GM23338 (cell line): ENCODE measurements at regions not wholly inside any gene's neighbourhood (a gene's known extent, or its start where the extent isn't known, plus 50 kb on each side); places are given as distances from the start of the nearest gene placed in this dataset.

ENCODE experiments used
- ATAC-seq: fragments of 200-7000 bp; cut with Tn5 transposase; 3 replicates; pipeline ENCODE4 v1.9.1; 2020
- DNase-seq: peaks from one replicate; pipeline ENCODE4 v3.0.0-alpha.2; 2015; ENCODE audit warnings: low spot score
- H2AFZ ChIP-seq: fragments of 200-600 bp; sonication (generic); 2 replicates; pipeline ENCODE4 v1.8.0; 2016; ENCODE audit warnings: antibody characterized with exemption, mild to moderate bottlenecking, moderate library complexity
- H3F3A ChIP-seq: fragments of 200-600 bp; sonication (generic); replicated peaks from 2 replicates; pipeline ENCODE4 v1.8.0; 2017; ENCODE audit warnings: antibody characterized with exemption, mixed run types, low read depth
- H3K27ac ChIP-seq: fragments of 200-600 bp; sonication (generic); 2 replicates; pipeline ENCODE4 v1.6.1; 2016; ENCODE audit warnings: low read depth
- H3K27me3 ChIP-seq: fragments of 200-600 bp; sonication (generic); 2 replicates; pipeline ENCODE4 v1.8.0; 2016; ENCODE audit warnings: mild to moderate bottlenecking, mixed run types, moderate library complexity; ENCODE audit not compliant: insufficient read depth
- H3K36me3 ChIP-seq: fragments of 200-600 bp; sonication (generic); 2 replicates; pipeline ENCODE4 v1.8.0; 2016; ENCODE audit warnings: mild to moderate bottlenecking; ENCODE audit not compliant: insufficient read depth
- H3K4me1 ChIP-seq: fragments of 200-600 bp; sonication (generic); 2 replicates; pipeline ENCODE4 v1.8.0; 2016; ENCODE audit warnings: mild to moderate bottlenecking, moderate library complexity; ENCODE audit not compliant: insufficient read depth
- H3K4me2 ChIP-seq: fragments of 200-600 bp; sonication (generic); 2 replicates; pipeline ENCODE4 v1.7.1; 2017; ENCODE audit warnings: mixed run types
- H3K4me3 ChIP-seq: fragments of 200-600 bp; sonication (generic); 2 replicates; pipeline ENCODE4 v1.6.1; 2016; ENCODE audit warnings: mixed run types
- H3K79me2 ChIP-seq: fragments of 200-600 bp; sonication (generic); replicated peaks from 2 replicates; pipeline ENCODE4 v1.8.0; 2017; ENCODE audit warnings: mild to moderate bottlenecking; ENCODE audit not compliant: insufficient read depth
- H3K9me2 ChIP-seq: fragments of 200-600 bp; sonication (generic); 2 replicates; pipeline ENCODE4 v1.8.0; 2017; ENCODE audit not compliant: insufficient read depth
- H4K20me1 ChIP-seq: fragments of 200-600 bp; sonication (generic); replicated peaks from 2 replicates; pipeline ENCODE4 v1.8.0; 2017; ENCODE audit warnings: mild to moderate bottlenecking; ENCODE audit not compliant: insufficient read depth
- H3K27ac Mint-ChIP-seq: 2 replicates; pipeline ENCODE4 v1.8.0; 2020; ENCODE audit warnings: inconsistent platforms, mild to moderate bottlenecking, moderate library complexity, mixed read lengths
- H3K27me3 Mint-ChIP-seq: 3 replicates; pipeline ENCODE4 v1.8.0; 2022; ENCODE audit warnings: low read depth, mild to moderate bottlenecking, moderate library complexity, mixed read lengths, inconsistent platforms; ENCODE audit not compliant: insufficient read depth, poor library complexity
- H3K36me3 Mint-ChIP-seq: 3 replicates; pipeline ENCODE4 v1.8.0; 2021; ENCODE audit warnings: low read depth, mild to moderate bottlenecking, inconsistent platforms, moderate library complexity, mixed read lengths
- H3K4me1 Mint-ChIP-seq: 3 replicates; pipeline ENCODE4 v1.8.0; 2020; ENCODE audit warnings: mild to moderate bottlenecking, inconsistent platforms, mixed read lengths
- H3K4me3 Mint-ChIP-seq: 3 replicates; pipeline ENCODE4 v1.8.0; 2021; ENCODE audit warnings: moderate library complexity, mild to moderate bottlenecking, inconsistent platforms, mixed read lengths
- H3K9me3 Mint-ChIP-seq: 3 replicates; pipeline ENCODE4 v1.8.0; 2020; ENCODE audit warnings: moderate library complexity, mild to moderate bottlenecking, inconsistent platforms, mixed read lengths
- CTCF ChIP-seq, 2 experiments: fragments of 200-600 bp in 1 of 2; sonication (generic) in 1 of 2; conservative IDR thresholded peaks; 2 replicates each; pipeline versions ENCODE4 v1.5.1 to v1.6.1; 2016 to 2017; ENCODE audit warnings: antibody characterized with exemption in 2 of 2, low read depth in 2 of 2, mild to moderate bottlenecking in 2 of 2, moderate library complexity in 1 of 2
- ETS1 ChIP-seq: IDR thresholded peaks from 2 replicates; pipeline ENCODE4 v1.6.1; 2016; ENCODE audit warnings: antibody characterized with exemption
- NANOG ChIP-seq: IDR thresholded peaks from 2 replicates; pipeline ENCODE4 v1.6.1; 2016; ENCODE audit warnings: antibody characterized with exemption, borderline replicate concordance
- POLR2AphosphoS5 ChIP-seq: IDR thresholded peaks from 2 replicates; pipeline ENCODE4 v1.6.1; 2016; ENCODE audit warnings: antibody characterized with exemption, low read depth
- ZNF462 ChIP-seq: fragments of 250-450 bp; sonication (Bioruptor Pico); IDR thresholded peaks from 2 replicates; pipeline ENCODE4 v1.5.0; 2020; ENCODE audit warnings: mild to moderate bottlenecking, moderate library complexity
- TF ChIP-seq, protein P1 (sequence below): IDR thresholded peaks from one replicate; pipeline ENCODE4 v1.6.1; 2018; ENCODE audit warnings: antibody characterized with exemption; ENCODE audit not compliant: unreplicated experiment

DNA sequence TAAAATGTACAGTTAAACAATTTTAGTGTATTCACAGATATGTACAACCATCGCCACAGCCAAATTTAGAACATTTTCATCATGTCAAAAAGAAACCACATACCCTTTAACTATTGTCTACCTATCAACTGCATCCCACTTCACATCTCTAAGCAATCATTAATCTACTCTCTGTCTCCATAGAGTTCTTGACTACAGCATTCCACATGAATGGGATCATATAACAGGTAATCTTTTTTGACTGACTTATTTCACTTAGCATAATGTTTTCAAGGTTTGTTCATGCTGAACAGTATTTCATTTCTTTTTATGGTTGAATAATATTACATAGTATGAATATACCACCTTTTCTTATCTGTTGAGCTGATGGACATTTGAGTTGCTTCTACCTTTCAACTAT is 281.4 kb upstream of the EDA2R start:
- no peak overlapping the region for H3K4me2 ChIP-seq
- no peaks in the 10 kb centered on the region for H3K9me2 ChIP-seq
- H3K27me3 ChIP-seq, result no peaks in the 10 kb centered on the region
- TF ChIP-seq, protein P1, sequence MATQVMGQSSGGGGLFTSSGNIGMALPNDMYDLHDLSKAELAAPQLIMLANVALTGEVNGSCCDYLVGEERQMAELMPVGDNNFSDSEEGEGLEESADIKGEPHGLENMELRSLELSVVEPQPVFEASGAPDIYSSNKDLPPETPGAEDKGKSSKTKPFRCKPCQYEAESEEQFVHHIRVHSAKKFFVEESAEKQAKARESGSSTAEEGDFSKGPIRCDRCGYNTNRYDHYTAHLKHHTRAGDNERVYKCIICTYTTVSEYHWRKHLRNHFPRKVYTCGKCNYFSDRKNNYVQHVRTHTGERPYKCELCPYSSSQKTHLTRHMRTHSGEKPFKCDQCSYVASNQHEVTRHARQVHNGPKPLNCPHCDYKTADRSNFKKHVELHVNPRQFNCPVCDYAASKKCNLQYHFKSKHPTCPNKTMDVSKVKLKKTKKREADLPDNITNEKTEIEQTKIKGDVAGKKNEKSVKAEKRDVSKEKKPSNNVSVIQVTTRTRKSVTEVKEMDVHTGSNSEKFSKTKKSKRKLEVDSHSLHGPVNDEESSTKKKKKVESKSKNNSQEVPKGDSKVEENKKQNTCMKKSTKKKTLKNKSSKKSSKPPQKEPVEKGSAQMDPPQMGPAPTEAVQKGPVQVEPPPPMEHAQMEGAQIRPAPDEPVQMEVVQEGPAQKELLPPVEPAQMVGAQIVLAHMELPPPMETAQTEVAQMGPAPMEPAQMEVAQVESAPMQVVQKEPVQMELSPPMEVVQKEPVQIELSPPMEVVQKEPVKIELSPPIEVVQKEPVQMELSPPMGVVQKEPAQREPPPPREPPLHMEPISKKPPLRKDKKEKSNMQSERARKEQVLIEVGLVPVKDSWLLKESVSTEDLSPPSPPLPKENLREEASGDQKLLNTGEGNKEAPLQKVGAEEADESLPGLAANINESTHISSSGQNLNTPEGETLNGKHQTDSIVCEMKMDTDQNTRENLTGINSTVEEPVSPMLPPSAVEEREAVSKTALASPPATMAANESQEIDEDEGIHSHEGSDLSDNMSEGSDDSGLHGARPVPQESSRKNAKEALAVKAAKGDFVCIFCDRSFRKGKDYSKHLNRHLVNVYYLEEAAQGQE, result no peak
- TF ChIP-seq ZNF462 (CRISPR knock-in tag), result no peak
- no peak for TF ChIP-seq CTCF (conservative IDR thresholded peaks at IDR 0.05; ENCODE audit: low read depth in 2 of 2)
- no peak for TF ChIP-seq POLR2AphosphoS5
- TF ChIP-seq NANOG, result no peak
- TF ChIP-seq ETS1, result no peak
- H3K27ac ChIP-seq, result no peak overlapping the region
- H3K36me3 Mint-ChIP-seq, result no peaks in the 10 kb centered on the region
- ATAC-seq (no peak), DNase-seq (no peak)
- no peaks in the 10 kb centered on the region for H3F3A ChIP-seq
- H3K4me3 ChIP-seq, result no peak overlapping the region
- no peaks in the 10 kb centered on the region for H3K4me1 Mint-ChIP-seq
- no peaks in the 10 kb centered on the region for H3K4me1 ChIP-seq
- no peaks in the 10 kb centered on the region for H3K27me3 Mint-ChIP-seq
- H3K36me3 ChIP-seq, result no peaks in the 10 kb centered on the region
- H3K27ac Mint-ChIP-seq, result no peak overlapping the region
- H3K9me3 Mint-ChIP-seq, result peaks cover 6% of the 10 kb centered on the region; the same call in 1 of the 3 replicates
- no peaks in the 10 kb centered on the region for H4K20me1 ChIP-seq
- H2AFZ ChIP-seq, result no peak overlapping the region
- H3K79me2 ChIP-seq, result no peaks in the 10 kb centered on the region
- H3K4me3 Mint-ChIP-seq, result no peak overlapping the region
